DMS153 treated with DMSO at 0.1 percent for 48 hours (cell line): ENCODE measurements at regions not wholly inside any gene's neighbourhood (a gene's known extent, or its start where the extent isn't known, plus 50 kb on each side); places are given as distances from the start of the nearest gene placed in this dataset.
"Not testable (repeated sequence)": the region's sequence is repeated elsewhere in the genome, so short reads cannot be mapped to it uniquely, and the experiment has no call there.

Source experiments
- DNase-seq: peaks from one replicate; lab custom pipeline; 2025; ENCODE audit not compliant: unreplicated experiment; lab: John Stamatoyannopoulos, UW

DNA sequence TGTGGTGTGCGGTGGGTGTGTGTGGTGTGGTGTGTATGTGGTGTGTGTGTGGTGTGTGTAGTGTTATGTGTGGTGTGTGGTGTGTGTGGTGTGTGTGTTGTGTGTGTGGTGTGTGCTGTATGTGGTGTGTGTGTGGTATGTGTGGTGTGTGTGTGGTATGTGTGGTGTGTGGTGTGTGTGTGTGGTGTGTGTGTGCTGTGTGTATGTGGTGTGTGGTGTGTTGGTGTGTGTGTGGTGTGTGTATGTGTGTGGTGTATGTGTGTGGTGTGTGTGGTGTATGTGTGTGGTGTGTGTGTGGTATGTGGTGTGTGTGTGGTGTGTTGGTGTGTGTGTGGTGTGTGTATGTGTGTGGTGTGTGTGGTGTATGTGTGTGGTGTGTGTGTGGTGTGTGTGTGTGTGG lies 144.3 kb downstream of the HSD17B3 start:
- DNase-seq: no peak

DNA sequence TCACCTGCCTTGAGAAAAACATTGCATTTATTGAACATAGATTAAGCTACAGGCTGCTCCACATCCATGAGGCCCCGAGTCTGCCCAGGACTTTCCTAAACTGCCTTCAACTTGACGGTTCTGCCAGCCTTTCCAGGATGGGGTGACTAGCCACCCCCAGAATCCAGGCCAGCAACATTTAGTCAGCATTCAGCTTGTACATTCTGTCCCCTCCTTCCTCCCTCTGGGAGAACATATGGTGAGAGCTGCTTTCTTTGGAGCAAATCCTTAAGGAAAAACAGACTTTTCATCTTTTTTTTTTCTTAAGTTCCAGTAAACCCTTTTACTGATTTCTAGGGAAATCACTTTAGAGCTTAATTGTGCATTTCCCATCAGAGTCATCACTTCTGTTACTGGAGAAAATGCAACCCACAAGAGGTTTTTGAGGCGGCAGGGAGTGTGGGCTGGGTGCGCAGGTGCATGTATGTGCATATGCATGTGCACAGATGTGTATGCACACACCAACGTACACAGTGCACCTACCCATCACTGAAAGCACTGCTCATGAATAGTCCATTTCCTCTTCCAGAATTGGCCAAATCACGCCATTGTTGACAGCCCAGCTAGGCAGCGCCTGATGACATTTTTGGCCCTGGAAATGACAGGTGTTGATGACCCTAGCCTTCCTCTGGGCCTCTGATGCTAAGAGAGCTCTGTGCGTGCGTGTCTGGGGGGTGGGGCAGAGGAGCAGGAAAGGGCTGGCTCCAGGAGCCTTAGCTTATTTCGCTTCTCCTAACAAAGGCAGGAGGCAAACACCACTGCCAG lies 145.6 kb downstream of the HSD17B3 start:
- no peak for DNase-seq

DNA sequence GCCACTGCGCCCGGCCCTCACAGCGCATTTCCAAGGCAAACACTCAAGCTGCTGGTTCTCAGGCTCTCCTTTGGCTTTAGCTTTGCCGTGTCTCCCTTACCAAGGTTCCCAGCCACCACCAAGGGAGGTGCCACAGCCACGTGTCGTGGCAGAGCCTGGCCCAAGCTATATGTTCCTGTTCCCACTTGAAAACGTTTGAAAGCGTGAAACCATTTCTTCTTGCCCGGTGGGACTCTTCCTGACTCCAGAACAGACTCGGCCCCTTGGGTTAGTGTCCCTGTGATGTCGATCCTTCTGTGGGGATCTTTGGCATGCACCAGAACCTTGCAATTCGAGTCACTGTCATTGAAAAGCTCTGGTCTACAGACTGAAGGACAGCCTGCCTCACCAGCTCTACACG lies 147.9 kb downstream of the HSD17B3 start:
- DNase-seq: no peak

DNA sequence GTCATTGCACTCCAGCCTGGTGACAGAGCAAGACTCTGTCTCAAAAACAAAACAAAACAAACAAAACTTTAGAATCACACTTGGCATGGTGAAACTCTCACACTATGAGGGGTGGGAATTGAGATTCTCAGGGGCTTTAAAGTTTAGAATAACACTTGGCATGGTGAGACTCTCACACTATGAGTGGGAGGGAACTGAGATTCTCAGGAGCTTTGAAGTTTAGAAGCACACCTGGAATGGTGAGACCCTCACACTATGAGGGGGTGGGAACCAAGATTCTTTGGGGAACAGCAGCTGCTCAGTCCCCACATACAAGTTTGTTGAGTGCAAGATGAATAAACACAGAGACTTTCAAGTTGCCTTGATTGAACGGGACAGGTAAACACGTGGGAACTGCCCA lies 149.4 kb downstream of the HSD17B3 start:
- no peak for DNase-seq

DNA sequence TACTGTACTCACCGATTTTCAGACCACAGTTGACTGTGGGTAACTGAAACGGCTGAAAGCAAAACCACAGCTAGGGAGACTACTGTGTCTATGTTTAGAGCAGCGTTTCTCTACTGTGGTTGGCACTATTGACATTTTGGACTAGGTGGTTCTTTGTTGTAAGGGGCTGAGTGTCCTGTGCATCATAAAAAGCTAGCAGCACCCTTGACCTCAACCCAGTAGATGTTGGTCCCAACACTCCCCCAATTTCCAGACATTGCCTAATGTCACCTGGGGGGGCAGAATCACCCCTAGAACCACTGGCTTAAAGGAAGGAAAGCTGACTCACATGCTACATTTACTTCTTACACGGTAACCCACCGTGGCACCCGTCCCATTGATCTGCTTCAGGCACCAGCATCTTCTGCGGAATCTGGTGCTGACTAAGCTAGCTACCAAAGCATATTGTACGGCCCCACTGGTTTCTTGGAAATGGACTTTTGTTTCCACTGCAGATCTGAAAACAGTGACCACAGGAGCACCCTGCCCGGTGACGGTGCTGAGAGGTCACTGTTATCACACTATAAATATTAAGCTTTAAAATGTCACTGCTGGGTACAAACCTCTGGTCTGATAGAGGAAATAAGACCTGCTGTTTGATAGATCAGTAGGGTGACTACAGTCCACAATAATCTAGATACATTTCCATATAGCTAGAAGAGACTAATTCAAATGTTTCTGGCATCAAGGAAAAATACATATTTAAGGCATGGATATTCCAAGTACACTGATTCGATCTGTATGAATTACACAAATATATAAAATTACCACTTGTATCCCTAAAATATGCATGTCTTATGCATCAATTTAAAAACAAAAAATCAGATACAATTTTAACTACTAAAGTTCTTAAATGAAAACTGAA lies 151.4 kb downstream of the HSD17B3 start:
- no peak for DNase-seq

DNA sequence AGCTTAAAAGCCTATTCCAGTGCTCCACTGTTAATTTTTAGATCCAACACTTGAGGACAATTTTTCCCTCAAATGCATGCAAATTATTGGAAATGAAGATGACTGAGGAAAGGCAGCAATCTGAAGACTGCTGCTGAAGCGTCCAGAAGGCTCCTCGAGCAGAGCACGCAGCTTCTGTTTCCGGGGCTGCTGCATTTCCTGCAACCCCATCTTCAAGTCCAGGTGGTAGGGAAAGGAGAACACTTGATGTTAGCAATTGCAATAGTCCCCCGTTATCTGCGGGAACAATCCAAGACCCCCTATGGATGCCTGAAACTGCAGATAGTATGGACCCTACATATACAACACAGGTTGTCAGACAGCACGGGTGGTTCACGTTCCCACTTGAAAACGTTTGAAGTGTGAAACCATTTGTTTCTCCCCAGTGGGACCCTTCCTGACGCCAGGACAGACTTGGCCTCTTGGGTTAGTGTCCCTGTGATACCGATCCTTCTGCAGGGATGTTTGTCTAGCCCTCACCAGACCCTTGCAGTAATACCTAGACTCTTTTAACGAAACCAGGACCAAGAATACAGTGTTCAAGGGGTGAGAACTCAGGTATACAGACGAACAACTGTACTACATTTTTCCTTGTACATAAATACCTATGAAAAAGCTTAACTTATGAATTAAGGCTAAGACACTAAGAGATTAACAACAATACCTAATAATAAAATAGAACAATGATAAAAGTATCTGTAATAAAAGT lies 152.3 kb downstream of the HSD17B3 start:
- no peak for DNase-seq

DNA sequence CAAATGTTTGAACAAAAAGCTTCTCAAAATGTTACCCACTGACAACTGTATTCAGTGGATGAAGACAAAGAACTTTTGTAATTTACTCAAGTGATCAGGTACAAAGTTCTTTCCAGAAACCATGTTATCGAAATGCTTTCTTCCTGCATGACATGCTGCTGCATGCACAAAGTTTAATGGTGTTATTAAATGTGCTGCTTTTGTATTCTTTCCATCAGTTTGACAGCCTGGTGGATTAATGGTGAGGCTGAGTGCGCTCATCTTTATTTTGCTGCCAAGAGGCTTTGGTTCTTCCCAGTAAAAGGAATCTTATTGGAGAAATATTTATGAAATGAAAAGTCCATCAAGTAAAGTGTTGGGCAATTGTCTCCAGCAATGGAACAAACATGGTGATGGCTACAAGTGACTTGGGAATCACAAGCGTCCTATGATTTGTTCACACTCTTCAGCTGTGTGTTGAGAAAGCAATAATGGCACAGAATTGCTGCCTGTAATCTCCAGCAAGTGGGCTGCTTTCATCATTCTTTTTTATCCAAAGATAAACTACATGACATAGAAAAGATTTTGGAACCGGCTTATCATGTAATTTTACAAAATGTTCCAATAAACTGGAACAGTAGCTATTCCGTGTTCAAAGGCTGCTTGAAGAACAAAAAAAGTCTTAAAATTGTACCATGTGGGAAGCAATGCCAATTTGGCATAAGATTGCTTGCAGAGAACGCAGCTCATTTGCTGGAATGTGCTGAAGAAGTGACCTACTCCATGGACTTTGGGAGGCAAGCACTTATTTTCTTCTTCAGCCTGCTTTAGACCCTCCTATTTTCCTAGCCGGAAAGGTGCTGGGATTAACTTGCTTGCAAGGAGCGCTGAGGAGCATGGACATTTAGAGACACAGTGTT lies 153.1 kb downstream of the HSD17B3 start:
- no peak for DNase-seq

DNA sequence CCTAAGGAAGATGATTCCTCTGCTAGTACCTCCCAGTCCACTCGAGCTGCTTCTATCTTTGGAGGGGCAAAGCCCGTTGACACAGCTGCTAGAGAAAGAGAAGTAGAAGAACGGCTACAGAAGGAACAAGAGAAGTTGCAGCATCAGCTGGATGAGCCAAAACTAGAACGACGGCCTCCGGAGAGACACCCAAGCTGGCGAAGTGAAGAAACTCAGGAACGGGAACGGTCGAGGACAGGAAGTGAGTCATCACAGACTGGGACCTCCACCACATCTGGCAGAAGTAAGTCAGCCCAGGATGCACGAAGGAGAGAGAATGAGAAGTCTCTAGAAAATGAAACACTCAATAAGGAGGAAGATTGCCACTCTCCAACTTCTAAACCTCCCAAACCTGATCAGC lies 154.9 kb downstream of the HSD17B3 start:
- DNase-seq: not testable (repeated sequence)

DNA sequence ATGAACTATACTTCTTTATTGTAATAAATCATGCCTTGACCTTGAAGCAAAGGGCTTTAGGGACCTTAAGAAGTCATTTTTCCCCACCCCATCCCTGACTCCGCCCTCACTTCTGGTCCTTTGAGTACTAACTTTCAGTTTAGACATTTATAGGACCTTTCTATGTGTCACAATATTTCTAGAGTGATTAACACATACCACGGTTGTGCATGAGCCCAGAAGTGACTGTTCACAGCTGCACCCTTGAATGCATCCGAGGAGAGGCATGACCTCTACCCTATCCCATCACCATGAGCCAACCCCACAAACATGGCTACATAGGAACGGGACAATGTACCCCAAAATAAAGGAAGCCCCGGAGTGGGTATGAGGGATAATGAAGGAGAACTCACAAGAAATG lies 160.3 kb downstream of the HSD17B3 start:
- no peak for DNase-seq

DNA sequence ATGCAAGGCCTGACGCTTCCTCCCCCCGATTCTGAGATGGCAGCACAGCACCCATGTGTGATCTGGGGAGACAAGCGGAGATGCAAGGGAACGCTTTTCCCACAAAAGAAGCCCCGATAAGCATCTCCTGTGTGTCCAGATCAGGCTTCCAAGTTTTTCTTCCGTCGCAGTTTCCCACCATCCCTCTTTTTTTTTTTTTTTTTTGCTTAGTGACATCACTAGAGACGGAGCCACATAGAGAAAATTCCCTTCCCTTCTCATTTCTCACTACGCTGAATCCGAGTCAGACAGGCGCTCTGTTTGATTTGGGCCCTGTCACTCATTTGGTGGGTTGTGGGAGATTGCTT lies 160.9 kb downstream of the HSD17B3 start:
- DNase-seq: no peak

DNA sequence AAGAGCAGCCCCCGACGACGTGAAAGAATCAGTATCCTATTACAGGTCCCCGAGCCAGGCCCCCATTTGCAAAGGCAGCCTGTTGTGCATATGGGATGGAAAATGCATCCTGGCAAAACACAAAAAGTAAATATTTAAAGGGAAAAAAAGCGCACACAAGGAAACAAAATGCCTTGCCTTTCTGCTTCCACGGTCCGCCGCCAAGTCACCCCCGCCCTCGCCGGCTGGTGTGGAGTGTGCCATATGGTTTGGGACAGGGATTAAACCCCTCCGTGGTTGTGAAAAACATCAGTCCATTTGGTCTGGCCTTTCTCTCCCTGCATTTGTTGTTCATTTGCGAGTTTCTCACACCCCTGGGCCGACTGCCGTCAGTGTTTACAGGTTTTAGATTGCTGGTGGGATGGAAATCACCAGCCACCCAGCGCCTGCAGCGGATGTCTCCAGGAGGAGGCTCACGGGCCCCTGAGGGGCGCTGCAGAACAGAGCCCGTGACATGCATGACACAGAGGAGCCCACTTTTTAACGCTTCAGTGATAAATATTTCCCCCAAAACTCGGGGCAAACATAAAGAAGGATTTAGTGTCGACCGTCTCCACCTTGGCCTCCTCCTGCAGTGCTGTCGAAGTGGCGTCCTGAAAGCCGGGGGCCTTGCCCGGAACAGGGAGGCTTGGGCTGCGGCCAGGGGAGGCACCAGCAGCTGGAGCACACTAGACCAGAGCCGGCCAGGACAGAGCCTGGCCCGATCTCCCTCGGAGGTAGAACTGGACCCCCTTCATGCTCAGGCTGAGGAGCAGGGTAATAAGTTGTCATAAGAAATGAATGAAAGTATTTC lies 161.5 kb downstream of the HSD17B3 start:
- DNase-seq: no peak

DNA sequence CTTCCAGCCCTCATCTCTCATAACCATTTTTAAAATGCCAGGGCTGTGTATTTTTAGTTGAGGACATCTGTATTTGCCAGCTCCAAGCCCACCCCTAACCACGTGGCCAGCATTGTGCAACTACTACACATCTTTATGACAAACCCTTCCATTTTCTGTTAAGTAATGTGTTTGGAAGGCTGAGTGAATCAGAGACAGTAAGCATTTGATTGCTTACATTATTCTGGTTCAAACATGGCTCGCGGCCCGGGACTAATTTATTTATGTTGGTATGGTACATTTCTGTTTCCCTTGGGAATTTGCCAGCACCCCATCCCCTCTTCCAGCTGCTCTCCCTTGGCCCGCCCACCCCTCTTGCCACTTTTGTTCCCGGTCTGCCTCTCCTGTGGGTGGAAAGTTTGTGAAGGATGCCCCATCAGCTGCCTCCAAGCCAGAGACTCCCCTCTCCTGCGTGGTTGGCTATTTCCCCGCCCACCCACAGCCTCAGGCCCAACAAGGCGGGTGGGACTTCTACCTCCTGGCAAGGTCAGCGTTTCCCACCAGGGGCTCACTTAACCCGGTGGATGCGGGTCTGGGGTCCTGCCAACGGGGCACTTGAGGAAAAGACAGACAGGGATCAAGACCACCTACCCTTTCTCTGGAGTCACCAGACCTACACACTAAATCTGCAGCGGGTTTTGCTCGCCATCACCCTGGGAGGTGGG lies 162.2 kb downstream of the HSD17B3 start:
- no peak for DNase-seq

DNA sequence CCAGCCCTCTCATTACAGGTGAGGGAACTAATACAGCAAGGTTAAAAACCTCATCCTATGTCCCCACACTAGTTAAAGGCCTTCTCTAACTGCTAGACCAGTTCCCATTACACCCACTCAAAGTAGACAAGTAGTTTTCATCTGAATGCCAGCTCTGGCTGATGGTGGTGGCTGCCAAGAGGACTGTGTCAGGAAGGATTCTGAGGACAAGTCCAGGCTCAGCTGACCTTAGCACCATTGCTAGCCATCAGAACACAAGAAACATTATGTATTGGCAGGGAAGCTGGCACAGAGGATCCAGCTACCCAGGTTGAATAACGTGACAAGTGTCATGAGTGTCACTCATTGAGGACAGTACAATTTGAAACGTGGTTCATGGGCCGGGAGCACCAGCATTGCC lies 163.4 kb downstream of the HSD17B3 start:
- no peak for DNase-seq

DNA sequence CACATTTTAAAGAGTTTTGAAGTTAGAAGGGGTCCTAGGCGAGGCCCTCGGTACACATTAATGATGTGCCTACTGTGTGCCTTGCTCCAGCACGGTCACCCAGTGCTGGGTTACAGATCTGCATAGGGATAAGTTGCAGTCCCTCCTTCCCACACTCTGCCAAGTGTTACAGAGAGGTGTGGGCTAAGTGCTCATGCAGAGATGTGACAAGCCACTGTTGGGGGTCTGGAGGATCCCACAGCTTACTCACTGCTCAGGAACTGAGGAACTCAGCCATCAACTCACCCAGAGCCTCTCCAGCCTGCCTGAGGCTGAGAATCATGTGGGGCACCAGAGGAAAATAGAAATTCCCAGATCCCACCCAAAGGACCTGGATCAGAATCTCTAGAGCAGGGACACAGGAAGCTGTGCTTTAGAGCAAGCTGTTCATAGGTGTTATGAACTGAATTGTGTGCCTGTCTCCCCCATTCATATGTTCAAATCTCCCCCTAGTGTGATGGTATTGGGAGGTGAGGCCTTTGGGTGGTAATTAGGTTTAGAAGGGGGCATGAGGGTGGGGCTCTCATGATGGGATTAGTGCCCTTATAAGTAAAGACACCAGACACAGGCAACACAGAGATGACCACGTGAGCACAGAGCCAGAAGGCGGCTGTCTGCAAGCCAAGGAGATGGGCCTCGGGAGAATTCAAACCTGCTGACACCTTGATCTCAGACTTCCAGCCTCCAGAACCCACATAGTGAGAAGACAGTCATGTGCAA lies 164.1 kb downstream of the HSD17B3 start:
- no peak for DNase-seq

DNA sequence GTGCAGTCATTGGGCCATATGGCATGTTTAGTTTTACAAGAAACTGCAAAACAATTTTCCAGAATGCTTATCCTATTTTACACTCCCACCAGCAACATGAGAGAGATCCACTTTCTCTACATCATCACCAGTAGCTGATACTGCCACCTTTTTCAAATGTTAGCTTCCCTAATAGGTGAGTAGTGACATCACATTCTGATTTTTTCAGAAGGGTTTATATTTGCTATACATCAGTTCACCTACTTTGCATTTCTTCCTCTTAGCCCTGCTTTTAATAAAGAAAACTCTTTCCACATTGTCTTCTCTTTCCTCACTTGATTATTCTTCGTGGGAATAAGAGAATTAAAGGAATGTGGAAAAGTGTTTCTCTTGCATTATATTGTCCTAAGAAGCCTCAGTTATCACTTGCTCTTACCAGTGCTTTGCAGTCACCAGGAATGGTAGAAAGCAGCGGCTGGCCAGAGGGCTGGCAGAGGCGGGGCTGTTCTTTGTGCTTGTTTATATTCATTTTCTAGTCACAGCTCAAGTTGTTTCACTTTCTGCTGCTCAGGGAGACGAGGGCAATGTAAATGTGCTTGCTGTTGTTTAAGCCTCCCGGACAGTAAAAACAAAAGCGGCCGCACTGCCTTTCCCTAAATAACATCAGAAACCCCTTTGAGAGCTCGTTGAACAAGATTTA lies 164.8 kb downstream of the HSD17B3 start:
- DNase-seq: no peak

DNA sequence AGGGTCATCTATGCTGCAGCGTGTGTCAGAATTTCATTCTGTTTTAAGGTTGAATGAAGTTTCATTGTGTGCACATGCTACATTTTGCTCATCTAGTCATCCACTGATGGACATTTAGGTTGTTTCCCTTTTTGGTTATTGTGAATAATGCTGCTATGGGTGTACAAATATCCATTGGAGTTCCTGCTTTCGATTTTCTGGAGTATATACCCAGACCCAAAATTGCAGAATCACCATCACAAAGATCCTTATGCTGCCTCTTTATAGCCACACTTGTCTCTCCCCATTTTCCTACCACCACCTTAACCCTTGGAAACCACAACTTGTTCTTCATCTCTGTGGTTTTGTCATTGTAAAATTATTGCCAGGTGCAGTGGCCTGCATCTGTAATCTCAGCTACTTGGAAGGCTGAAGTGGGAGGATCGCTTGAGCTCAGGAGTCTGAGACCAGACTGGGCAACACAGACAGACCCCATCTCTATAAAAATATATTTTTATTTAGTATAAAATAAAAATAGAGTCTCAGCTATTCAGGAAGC lies 166.2 kb downstream of the HSD17B3 start:
- no peak for DNase-seq

DNA sequence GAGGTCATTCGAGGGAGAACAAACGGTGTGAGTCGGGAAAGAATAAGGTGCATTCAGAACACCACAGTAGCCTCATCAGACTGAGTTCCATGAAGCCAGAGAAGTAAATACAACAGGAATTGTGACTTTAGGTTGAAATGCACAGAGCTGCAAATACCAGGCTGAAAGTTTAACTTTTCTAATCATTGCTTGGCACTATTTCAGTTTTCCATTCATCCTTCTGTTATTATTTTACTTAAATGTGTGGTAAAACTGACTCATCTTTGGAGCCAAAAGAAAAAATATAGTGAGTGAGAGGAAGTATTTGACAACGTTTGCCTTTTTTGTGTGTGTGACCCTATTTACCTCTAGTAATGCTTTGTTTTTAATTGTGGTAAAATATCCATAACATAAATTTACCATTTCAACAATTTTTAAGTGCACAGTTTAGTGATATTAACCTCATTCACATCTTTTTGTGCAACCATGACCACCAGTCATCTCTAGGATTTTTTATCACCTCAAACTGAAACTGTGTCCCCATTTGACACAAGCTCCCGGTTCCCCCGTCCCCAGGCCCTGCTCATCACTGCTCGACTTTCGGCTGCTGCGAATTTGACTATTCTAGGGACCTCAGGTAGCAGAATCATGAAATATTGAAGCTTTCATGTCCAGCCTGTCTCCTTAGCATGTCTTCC lies 166.8 kb downstream of the HSD17B3 start:
- no peak for DNase-seq
